ENCODE measurements at regions not wholly inside any gene's neighbourhood (a gene's known extent, or its start where the extent isn't known, plus 50 kb on each side); places are given as distances from the start of the nearest gene placed in this dataset.

DNA sequence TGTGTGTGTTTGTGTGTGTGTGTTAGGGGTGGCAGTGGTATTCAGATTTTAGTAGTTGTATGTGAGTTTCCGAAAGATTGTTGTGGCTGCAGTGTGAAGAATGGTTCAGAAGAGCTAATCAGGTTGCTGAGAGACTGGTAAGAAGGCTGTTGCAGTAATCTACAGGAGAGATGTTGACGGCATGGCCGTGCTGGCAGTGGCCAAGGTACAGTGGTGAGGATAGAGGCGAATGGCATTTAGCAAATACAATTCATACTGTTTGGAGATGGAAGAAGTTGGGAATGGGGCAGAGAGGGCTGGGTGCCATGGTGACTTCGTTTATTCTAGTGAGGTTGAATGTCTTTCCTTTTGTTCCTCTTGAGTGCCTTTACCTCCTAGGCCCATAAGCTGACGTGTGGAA is 77.5 kb upstream of the SPATA31D4 start:
- ChIA-PET CTCF (interaction anchor here (1.1 kb wide), 1 partner anchor 8 kb away, joined by 4 read pairs; no protein-coding TSS in a partner anchor), POLR2A (no interaction called here)
- TF ChIP-seq, protein P1, sequence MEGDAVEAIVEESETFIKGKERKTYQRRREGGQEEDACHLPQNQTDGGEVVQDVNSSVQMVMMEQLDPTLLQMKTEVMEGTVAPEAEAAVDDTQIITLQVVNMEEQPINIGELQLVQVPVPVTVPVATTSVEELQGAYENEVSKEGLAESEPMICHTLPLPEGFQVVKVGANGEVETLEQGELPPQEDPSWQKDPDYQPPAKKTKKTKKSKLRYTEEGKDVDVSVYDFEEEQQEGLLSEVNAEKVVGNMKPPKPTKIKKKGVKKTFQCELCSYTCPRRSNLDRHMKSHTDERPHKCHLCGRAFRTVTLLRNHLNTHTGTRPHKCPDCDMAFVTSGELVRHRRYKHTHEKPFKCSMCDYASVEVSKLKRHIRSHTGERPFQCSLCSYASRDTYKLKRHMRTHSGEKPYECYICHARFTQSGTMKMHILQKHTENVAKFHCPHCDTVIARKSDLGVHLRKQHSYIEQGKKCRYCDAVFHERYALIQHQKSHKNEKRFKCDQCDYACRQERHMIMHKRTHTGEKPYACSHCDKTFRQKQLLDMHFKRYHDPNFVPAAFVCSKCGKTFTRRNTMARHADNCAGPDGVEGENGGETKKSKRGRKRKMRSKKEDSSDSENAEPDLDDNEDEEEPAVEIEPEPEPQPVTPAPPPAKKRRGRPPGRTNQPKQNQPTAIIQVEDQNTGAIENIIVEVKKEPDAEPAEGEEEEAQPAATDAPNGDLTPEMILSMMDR (IDR thresholded peaks at IDR 0.05; ENCODE audit: low read depth, low read length): no peak
- no peak overlapping the region for H3K4me3 ChIP-seq (ENCODE audit: low read depth, low read length)
- H3K27ac ChIP-seq (ENCODE audit: low read depth, low read length): no peak overlapping the region
- DNase-seq (ENCODE audit: low read depth, low spot score): no peak
- no peaks in the 10 kb centered on the region for H3K9me3 ChIP-seq (ENCODE audit: control insufficient read depth, insufficient read depth, low read length)
- no peaks in the 10 kb centered on the region for H3K27me3 ChIP-seq (ENCODE audit: control insufficient read depth, insufficient read depth, low read length)

DNA sequence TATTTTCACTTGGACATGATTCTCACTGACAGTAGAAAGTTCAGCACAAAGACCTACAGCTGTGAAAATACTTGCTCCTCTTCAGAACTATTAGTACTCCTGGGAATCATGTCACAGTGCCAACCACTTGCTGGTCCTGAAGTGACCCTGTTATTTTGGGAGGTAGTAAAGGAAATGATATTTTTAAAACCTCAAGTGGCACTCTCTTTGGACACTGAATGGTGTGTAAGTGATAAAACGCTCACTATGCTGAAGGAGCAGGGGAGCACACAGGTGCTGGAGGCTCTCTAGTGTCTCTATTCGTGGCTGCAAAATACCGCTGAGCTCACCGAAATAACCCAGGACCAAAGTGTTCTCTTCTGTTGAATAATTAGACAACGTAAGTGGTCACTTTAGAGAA is 76.9 kb upstream of the SPATA31D4 start:
- TF ChIP-seq, protein P1 (IDR thresholded peaks at IDR 0.05; ENCODE audit: low read depth, low read length): no peak
- POLR2A ChIA-PET: no interaction called here
- DNase-seq (ENCODE audit: low read depth, low spot score): no peak
- Histone ChIP-seq H3K27ac (ENCODE audit: low read depth, low read length) (no peak overlapping the region), H3K4me3 (ENCODE audit: low read depth, low read length) (no peak overlapping the region), H3K9me3 (ENCODE audit: control insufficient read depth, insufficient read depth, low read length) (no peaks in the 10 kb centered on the region), H3K27me3 (ENCODE audit: control insufficient read depth, insufficient read depth, low read length) (no peaks in the 10 kb centered on the region)
- CTCF ChIA-PET: no interaction called here

GRCh38 chr9:81852820-81853219 is 75.4 kb upstream of the SPATA31D4 start:
- CTCF ChIA-PET: interaction anchor here (0.8 kb wide), 1 partner anchor 754 kb away, joined by 3 read pairs; no protein-coding TSS in a partner anchor
- Histone ChIP-seq H3K4me3 (ENCODE audit: low read depth, low read length) (no peak overlapping the region), H3K9me3 (ENCODE audit: control insufficient read depth, insufficient read depth, low read length) (no peaks in the 10 kb centered on the region), H3K27ac (ENCODE audit: low read depth, low read length) (no peak overlapping the region), H3K27me3 (ENCODE audit: control insufficient read depth, insufficient read depth, low read length) (no peaks in the 10 kb centered on the region)
- DNase-seq (ENCODE audit: low read depth, low spot score): no peak
- POLR2A ChIA-PET: no interaction called here
- TF ChIP-seq, protein P1 (IDR thresholded peaks at IDR 0.05; ENCODE audit: low read depth, low read length): no peak

DNA sequence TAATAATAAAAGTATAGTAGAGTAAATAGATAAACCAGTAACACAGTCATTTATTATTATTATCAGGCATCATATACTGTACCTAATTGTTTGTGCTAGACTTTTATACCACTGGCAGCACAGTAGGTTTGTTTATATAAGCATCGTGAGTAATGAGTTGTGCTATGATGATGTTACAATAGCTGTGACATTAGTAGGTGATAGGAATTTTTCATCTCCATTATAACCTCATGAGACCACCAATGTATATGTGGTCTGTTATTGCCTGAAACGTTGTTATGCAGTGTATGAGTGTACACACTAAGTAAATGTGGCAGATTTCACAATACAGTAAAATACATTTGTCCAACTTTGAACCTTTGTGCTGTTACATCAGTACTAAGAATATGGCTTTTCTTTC is 72.7 kb upstream of the SPATA31D4 start:
- H3K27me3 ChIP-seq (ENCODE audit: control insufficient read depth, insufficient read depth, low read length): no peaks in the 10 kb centered on the region
- TF ChIP-seq, protein P1 (IDR thresholded peaks at IDR 0.05; ENCODE audit: low read depth, low read length): no peak
- DNase-seq (ENCODE audit: low read depth, low spot score): no peak
- H3K27ac ChIP-seq (ENCODE audit: low read depth, low read length): peak overlapping the region; percentile 31
- ChIA-PET POLR2A (interaction anchor here (0.7 to 1.1 kb wide), 3 partner anchors 13 to 633 kb away, joined by 3 to 5 read pairs (median 3); no protein-coding TSS in a partner anchor), CTCF (interaction anchor here (0.7 to 2.3 kb wide), 3 partner anchors 48 to 752 kb away, joined by 4 to 8 read pairs (median 5); no protein-coding TSS in a partner anchor)
- no peak overlapping the region for H3K4me3 ChIP-seq (ENCODE audit: low read depth, low read length)
- H3K9me3 ChIP-seq (ENCODE audit: control insufficient read depth, insufficient read depth, low read length): no peaks in the 10 kb centered on the region

GRCh38 chr9:81858657-81859430 is 69.4 kb upstream of the SPATA31D4 start:
- ChIA-PET POLR2A (no interaction called here), CTCF (interaction anchor here (0.7 kb wide), 1 partner anchor 9 kb away, joined by 4 read pairs; no protein-coding TSS in a partner anchor)
- Histone ChIP-seq H3K27me3 (ENCODE audit: control insufficient read depth, insufficient read depth, low read length) (no peaks in the 10 kb centered on the region), H3K27ac (ENCODE audit: low read depth, low read length) (no peak overlapping the region), H3K9me3 (ENCODE audit: control insufficient read depth, insufficient read depth, low read length) (no peaks in the 10 kb centered on the region), H3K4me3 (ENCODE audit: low read depth, low read length) (no peak overlapping the region)
- TF ChIP-seq, protein P1 (IDR thresholded peaks at IDR 0.05; ENCODE audit: low read depth, low read length): no peak
- no peak for DNase-seq (ENCODE audit: low read depth, low spot score)
